ENCODE measurements at regions not wholly inside any gene's neighbourhood (a gene's known extent, or its start where the extent isn't known, plus 50 kb on each side); places are given as distances from the start of the nearest gene placed in this dataset.
"Not testable (repeated sequence)": the region's sequence is repeated elsewhere in the genome, so short reads cannot be mapped to it uniquely, and the experiment has no call there.

- no peak for DNase-seq
These were observed 57.2 kb downstream of the BMP15 start for GRCh38 chrX:50967736-50968135.

DNA sequence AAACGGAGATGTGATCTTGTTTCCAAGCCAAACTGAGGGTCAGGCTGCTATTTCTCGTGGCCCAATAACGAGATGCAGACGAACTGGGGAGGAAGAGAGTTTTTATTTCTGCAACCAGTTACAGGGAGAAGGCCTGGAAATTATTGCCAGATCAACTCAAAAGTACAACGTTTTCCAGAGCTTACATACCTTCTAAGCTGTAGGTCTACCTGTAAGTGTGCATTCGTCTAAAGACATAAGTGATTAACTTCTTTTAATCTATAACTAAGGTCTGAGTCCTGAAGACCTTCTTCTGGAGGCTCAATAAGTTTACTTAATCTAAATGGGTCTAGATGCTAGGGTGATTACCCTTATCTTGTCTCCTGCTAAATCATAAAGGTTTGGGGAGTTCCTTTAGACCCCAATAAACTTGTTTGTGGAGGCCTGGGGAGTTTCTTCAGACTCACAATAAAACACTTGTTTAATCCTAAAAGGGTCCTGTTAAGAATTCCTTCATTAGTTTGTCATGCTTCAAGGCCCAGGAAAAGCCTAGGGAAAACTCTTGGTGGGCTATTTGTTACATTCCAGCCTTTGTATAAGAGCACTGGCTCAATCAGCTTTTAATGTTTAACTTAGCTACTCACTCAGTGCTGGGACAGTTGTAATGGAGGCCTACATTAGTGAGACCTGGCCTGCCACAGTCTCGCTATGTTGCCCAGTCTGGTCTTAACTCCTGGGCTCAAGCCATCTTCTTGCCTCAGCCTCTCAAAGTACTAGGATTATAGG, 58.5 kb downstream of the BMP15 start:
- peak; percentile 35 for DNase-seq

DNA sequence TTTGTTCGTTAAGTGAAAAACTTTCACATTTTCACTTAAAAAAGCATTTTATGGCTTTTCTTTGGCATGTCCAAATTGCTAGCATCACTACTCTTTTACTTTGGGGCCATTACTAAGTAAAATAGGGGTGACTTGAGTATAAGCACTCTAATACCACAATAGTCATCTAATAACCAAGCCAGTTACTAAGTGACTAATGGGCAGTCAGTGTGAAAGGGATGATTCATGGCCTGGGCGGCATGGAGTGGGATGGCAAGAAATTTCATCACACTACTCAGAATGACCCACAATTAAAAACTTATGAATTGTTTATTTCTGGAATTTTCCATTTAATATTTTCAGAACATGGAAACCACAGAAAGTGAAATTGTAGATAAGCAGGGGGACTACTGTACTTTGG, 60.9 kb downstream of the BMP15 start:
- no peak for DNase-seq

DNA sequence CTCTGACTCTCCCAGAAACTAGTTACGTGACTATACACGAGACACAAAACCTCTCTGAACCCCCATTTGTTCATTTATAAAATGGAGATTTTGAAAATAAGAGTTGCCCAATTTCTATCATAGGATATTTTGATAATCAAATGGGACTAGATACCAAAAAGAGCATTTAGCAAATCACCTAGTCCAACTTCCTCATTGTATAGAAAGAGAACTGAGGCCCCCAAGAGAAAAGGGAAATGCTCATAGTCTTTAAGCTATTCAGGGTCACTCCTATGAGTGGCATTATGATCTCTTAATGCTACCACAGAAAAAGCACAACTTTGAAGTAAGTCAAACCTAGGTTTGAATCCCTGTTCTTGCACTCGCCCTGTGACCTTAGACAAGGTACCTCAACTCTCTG, 62.7 kb downstream of the BMP15 start:
- DNase-seq, result no peak

DNA sequence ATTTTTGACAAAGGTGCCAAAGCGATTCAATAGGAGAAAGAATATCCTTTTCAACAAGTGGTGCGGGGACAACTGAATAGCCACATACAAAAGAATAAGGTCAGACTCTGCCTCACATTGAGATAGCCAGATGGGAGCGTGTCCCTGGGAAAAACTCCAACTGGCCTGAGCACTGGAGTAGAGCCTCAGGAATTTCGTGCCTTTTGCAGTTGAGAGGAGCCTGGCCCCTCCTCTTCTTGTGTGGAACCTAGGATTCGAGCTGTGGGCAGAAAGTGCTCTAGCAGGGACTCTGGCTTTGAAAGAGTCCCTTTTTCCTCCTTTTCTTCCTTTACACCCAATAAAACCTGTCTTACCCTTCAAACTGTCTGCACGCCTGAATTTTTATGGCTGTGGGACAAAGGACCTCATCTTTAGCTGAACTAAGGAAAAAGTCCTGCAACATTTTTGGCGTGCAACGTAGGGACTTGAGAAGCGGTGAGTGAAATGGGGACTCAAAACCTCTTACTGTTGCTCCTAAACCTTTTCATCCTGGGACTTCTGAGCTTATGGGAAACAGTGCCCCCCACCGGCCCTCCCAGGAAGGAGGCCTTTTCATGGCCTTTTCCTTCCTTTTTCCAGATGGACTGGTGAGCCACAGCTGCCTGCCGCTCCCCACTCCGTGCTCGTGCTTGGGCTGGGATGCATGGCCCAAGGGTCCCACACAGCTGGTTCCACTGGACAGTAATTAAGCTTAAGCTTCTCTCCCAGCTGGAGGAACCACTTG, 68.6 kb downstream of the BMP15 start:
- DNase-seq, result no peak

DNA sequence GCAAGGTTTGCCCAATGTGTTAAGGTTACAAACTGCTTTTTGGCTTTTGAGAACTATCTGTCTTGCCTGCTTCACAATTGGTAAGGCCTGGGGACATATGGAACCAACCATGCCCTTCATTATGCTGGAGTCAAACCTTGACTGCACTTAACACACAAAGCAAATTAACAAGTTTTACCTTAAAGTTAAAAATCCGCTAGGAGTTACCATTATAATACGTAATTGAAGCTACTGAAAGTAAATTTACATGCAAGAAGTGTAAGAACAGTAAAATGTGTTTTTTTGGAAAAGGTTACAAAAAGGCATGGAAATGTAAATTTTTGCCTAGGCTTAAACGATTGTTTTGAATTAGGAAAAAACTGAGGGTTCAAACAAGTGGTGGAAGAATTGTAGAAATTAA, 69.7 kb downstream of the BMP15 start:
- no peak for DNase-seq

- DNase-seq, result peak; percentile 45
These were observed 78.1 kb downstream of the BMP15 start for GRCh38 chrX:50988649-50989048.

DNA sequence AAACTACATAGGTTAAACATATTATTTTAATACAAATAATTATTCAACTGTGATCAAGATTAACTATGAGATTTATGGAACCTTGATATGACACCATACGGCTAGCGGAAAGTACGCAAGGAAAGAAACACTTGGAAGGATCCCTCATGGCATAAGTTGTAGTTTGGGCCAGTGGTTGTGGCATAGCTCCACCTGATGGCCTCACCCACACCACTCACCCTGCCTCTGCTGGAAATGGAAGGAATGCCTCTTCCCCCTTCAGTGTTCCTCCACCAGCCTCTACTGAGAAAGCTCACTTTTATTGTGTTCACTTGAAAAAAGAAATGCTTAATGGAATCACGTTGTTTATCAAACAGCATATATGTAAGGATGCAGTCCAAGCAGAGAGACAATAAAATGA, 86.4 kb downstream of the BMP15 start:
- no peak for DNase-seq

- not testable (repeated sequence) for DNase-seq
These were observed 89.8 kb downstream of the BMP15 start for GRCh38 chrX:51000384-51000783.

DNA sequence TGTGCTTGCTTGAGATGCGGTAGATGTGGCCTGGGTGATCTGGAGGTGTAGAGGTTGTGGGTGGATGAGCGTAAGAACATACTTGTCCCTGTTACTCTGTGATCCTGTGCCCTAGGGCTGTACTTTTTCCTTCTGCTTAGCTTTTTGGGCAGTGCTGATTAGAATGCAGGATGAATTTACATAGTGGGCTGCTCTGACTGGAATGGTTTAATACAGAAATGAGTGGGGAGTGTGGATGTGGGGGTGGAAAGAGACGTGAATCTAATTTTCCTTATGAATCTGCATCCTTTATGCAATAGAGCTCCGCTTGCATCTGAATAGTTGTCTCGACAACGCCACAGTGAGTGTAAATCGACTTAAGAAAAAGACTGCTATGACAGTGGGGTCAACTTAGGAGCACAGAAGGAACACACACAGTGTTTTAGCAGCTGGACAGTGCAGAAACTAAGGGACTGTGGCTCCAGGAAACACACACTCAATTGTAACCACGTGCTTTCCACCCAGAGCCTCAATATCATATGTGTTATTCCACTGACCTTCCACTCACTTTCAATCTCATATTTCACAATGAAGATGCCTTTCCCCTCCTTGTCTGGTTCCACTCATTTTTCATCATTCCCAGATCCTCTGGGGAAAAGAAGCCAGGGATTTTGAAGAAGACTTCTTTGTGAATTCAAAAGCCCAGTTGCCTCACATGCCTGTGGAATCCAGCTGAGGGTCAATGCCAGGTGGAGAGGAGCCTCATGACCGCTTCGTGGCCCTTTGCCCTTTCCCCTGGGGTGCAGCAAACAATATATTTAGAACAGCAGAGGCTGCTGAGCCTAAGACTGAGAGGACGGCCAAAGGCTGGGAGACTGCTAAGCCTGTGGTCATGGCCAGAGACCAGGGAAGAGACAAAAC, 91.4 kb downstream of the BMP15 start:
- not testable (repeated sequence) for DNase-seq

DNA sequence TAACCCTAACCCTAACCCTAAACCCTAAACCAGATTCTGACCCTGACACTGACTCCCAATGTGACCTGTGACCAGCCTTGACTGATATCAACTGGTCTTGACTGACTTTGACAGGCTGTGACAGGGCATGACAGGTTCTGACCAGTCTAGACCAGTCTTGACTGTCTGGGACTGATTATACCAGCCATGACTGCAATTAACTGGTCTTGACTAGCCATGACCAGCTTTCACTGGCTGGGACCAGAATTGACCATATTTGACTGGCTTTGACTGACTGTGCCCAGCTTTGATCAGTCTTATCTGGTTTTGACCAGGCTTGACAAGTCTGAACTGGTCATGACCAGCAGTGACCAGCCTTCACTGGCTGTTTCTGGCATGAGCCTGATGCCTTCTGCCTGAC, 95.5 kb downstream of the BMP15 start:
- no peak for DNase-seq

DNA sequence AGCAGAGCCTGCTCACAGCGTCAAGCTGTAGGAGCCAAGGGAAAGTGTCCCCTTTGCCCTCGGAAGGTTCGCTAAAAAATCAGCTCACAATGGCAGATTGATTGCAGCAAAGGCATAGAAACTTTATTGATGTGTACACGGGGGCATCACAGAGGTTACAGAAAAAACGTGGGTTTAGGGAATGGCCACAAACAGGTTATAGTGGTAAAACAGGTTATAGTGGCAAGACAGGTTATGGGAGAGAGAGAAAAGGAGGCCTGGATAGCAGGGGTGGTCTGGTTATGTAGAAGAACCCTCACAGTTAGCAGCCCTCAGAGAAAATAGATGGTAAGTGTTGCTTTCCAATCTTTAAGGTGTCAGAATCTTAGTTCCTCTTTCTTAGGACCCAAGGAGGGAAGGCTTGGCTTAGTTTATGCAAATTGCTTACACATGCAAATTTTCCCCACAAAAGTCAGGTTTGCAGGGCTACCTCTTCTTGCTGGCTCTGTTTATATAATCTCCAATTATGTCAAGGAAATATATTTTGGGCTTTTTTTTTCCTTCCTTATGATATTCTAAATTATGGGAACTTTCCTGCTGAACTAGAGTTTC, 113.7 kb downstream of the BMP15 start:
- DNase-seq, result no peak

GRCh38 chrX:51026862-51027261, 116.3 kb downstream of the BMP15 start:
- no peak for DNase-seq

GRCh38 chrX:51035746-51036145, 125.2 kb downstream of the BMP15 start:
- DNase-seq, result no peak

GRCh38 chrX:51047950-51048349, 137.4 kb downstream of the BMP15 start:
- no peak for DNase-seq

DNA sequence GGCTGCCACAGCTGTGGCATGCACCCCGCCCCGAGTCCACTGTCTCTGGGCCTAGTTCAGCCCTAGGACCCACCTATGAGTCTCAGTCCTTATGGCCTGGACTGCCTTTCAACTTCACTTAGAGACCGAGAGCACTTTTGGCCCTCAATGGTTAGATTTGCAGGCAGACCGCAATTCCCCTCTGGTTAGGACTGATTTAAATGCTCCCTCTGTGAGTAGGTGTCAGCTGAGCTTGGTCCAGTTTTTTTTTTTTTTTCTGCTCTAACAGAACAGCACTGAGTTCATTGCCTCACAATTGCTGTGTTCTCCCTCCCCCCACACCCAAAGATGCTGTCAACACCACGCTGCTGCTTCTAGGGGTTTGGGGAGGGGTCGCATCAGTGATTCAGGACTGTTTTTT, 143.2 kb downstream of the BMP15 start:
- DNase-seq, result no peak

DNA sequence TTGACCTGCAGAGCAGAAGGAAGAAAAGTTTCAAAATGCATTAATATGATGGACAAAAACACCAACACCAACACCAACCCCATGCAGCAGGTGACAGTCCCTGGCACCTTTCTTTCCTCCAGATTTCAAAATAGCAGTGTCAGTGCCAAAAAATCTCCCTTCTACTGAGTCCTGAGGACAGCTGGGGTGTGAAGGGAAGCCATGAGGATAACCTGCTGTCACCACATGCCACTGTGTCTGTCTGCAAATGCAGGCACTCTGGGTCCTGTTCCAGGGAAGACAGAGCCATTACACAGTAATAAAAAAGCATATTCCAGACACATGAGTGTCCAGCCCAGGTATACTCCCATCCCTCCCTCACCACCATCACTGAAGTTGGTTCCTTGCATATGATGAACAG, 187.5 kb downstream of the BMP15 start:
- no peak for DNase-seq

DNA sequence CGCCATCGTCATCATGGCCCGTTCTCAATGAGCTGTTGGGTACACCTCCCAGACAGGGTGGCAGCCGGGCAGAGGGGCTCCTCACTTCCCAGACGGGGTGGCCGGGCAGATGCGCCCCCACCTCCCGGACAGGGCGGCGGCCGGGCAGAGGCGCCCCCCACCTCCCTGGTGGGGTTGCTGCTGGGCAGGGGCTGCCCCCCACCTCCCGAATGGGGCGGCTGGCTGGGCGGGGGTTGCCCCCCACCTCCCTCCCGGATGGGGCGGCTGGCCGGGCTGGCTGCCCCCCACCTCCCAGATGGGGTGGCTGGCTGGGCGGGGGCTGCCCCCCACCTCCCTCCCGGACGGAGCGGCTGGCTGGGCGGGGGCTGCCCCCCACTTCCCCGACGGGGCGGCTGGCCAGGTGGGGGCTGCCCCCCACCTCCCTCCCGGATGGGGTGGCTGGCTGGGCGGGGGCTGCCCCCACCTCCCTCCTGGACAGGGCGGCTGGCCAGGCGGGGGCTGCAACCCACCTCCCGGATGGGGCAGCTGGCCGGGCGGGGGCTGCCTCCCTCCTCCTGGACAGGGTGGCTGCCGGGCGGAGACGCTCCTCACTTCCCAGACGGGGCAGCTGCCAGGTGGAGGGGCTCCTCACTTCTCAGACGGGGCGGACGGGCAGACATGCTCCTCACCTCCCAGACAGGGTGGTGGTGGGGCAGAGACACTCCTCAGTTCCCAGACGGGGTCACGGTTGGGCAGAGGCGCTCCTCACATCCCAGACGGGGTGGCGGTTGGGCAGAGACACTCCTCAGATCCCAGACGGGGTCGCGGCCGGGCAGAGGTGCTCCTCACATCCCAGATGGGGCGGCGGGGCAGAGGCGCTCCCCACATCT, 208.8 kb downstream of the BMP15 start:
- DNase-seq, result not testable (repeated sequence)

DNA sequence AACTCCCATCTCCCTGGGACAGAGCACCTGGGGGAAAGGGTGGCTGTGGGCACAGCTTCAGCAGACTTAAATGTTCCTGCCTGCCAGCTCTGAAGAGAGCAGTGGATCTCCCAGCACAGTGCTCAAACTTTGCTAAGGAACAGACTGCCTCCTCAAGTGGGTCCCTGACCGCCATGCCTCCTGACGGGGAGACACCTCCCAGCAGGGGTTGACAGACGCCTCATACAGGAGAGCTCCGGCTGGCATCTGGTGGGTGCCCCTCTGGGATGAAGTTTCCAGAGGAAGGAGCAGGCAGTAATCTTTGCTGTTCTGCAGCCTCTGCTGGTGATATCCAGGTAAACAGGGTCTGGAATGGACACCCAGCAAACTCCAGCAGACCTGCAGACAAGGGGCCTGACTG, 206.9 kb upstream of the NUDT10 start:
- DNase-seq, result not testable (repeated sequence)

DNA sequence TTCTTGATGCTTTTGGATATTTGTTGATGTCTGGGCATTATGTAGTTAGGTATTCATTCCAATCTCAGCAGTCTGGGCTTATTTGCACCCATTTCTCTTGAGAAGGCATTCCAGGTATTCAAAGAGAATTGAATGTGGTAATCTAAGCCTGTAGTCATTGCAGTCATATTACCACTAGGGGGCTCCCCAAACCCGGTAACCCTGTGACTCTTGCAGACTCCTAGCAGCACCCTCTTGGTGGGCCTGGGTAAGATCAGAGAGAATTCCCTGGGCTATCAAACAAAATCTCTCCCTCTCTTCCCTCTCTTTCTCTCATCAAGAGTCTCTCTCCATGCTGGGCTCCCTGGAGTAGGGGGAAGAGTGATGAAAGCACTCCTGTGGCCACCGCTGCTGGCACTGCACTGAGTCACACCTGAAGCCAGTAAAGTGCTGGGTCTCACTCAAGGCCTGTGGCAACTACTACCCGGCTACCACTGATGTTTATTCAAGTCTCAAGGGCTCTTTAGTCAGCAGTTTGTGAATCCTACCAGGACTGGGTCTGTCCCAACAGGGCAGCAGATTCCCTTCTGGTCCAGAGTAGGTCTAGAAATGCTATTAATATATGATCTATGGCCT, 187.7 kb upstream of the NUDT10 start:
- DNase-seq, result peak; percentile 27

- peak; percentile 4 for DNase-seq
These were observed 183.8 kb upstream of the NUDT10 start for GRCh38 chrX:51148848-51149247.

All from renal pelvis (tissue), 1 donor.